Transverse colon (tissue), 4 donors: ENCODE measurements at regions not wholly inside any gene's neighbourhood (a gene's known extent, or its start where the extent isn't known, plus 50 kb on each side); places are given as distances from the start of the nearest gene placed in this dataset.

Experiments
- CTCF ChIP-seq, 5 experiments: fragments of 200-600 bp in 3 of 5; fragments of 450-650 bp in 2 of 5; sonication (generic) in 3 of 5; IDR thresholded peaks; 1 replicate in 2 of 5; 2 replicates in 3 of 5; pipeline ENCODE4 v1.5.1; 2016 to 2017; ENCODE audit warnings: antibody characterized with exemption in 5 of 5, inconsistent platforms in 3 of 5, mild to moderate bottlenecking in 2 of 5, moderate library complexity in 1 of 5
- EP300 ChIP-seq: sonication (generic); formaldehyde crosslinking; IDR thresholded peaks from one replicate; pipeline ENCODE4 v1.6.1; 2017; ENCODE audit warnings: antibody characterized with exemption, low read depth
- POLR2A ChIP-seq: fragments of 450-650 bp; IDR thresholded peaks from one replicate; pipeline ENCODE4 v1.6.1; 2016; ENCODE audit warnings: antibody characterized with exemption, mild to moderate bottlenecking, moderate library complexity
- POLR2AphosphoS5 ChIP-seq, 3 donors: sonication (generic); formaldehyde crosslinking; IDR thresholded peaks; one replicate each; pipeline ENCODE4 v1.6.1; 2016; ENCODE audit warnings: antibody characterized with exemption in 3 of 3

DNA sequence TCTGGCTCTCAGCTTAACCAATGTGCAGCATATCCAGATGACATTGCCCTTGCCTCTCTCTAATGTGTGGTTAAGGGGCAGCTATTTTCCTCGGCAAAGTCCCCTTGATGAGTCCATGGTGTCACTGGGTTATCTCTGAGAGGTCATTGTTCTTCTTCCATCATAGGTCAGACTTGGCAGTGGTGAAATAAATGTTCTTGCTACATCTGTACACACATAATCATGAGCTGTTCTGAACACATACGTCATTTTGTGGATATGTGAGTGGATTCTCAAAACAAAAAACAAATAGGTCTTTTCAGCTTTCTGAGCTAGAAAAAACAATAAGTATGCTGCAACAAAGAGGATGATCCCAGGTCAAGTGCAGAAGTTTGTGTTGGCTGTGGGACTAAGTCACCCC lies 134.7 kb upstream of the PTPN3 start:
- TF ChIP-seq CTCF (IDR thresholded peaks at IDR 0.05) (no peak), POLR2A (no peak), POLR2AphosphoS5 (IDR thresholded peaks at IDR 0.05) (no peak), EP300 (no peak)
